Right lobe of liver (tissue), 6 donors: ENCODE measurements at regions not wholly inside any gene's neighbourhood (a gene's known extent, or its start where the extent isn't known, plus 50 kb on each side); places are given as distances from the start of the nearest gene placed in this dataset.

Source experiments
- ATAC-seq, 4 donors: fragments of 200-7000 bp; cut with Tn5 transposase; one replicate each; pipeline ENCODE4 v1.9.1; 2020; ENCODE audit warnings: mild to moderate bottlenecking in 4 of 4, moderate library complexity in 4 of 4
- DNase-seq, 3 donors: peaks; one replicate each; pipeline ENCODE4 v3.0.0-alpha.2; 2020
- H3K27ac ChIP-seq, 3 donors: fragments of 200-600 bp; one replicate each; pipeline ENCODE4 v1.8.0; 2022
- H3K27me3 ChIP-seq, 2 donors: fragments of 200-600 bp; one replicate each; pipeline ENCODE4 v1.8.0; 2022
- H3K36me3 ChIP-seq, 4 donors: fragments of 200-600 bp; sonication (generic) in 1 of 4; one replicate each; pipeline versions ENCODE4 v1.5.1 to v1.8.0; 2017 to 2022; ENCODE audit warnings: control low read depth in 1 of 4
- H3K4me1 ChIP-seq, 4 donors: fragments of 200-600 bp; sonication (generic) in 1 of 4; one replicate each; pipeline versions ENCODE4 v1.5.1 to v1.8.0; 2017 to 2022; ENCODE audit warnings: control low read depth in 1 of 4
- H3K4me3 ChIP-seq, 3 donors: fragments of 200-600 bp; one replicate each; pipeline ENCODE4 v1.8.0; 2022
- H3K9me3 ChIP-seq, 4 donors: fragments of 200-600 bp; sonication (generic) in 1 of 4; one replicate each; pipeline versions ENCODE4 v1.5.1 to v1.8.0; 2017 to 2022; ENCODE audit warnings: control low read depth in 1 of 4
- POLR2A ChIP-seq: fragments of 450-650 bp; IDR thresholded peaks from one replicate; pipeline ENCODE4 v1.6.1; 2017; ENCODE audit warnings: antibody characterized with exemption, mild to moderate bottlenecking
- WGBS: methylation state at CpG from one replicate; pipeline ENCODE4 v1.1.6; 2018; ENCODE audit warnings: low coverage, low lambda C conversion rate; ENCODE audit not compliant: insufficient coverage; ENCODE audit errors: missing lambda C conversion rate; 5-methylcytosine and 5-hydroxymethylcytosine counted together
- intact Hi-C, 2 donors: fragments of 100-400 bp; cut with DNase I; formaldehyde crosslinking; loops; one replicate each; pipeline versions ENCODE4 v1.11.2 to v1.14.1; 2022
- TF ChIP-seq, protein P1 (sequence below), 4 donors: fragments of 200-600 bp in 3 of 4; fragments of 450-650 bp in 1 of 4; IDR thresholded peaks; one replicate each; pipeline versions ENCODE4 v1.5.1 to v1.8.0; 2016 to 2022; ENCODE audit warnings: antibody characterized with exemption in 4 of 4, mild to moderate bottlenecking in 2 of 4
- donor health status: DM: no; HTN: yes; CAD: no.
- donor health status: DM: no; HTN: no; CAD: no.
- donor health status: DM: no; HTN: no; CAD: no.
- donor health status: DM: no; HTN: yes; CAD: no.
- donor health status: DM: no; HTN: yes; CAD: no.

DNA sequence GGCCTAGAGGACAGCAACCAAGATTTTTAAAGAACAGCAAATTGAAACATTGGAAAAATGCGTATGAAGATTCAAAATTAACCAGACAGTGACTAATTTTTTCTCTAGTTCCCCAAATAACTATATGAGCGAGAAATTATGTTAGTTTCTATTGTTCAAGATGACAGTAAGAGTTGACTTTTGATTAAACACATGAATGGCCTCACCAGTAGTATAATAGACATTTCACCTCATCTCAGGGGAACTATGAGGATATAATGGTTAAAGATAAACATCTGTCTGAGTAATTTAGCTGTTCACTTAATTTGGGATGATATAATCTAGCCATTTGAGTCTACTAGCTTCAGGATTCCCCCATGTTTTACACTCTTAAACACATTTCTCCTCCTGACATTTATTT lies 380.9 kb upstream of the NWD2 start:
- no peaks in the 10 kb centered on the region for H3K9me3 ChIP-seq
- DNase-seq = no peak
- intact Hi-C loops = no loop called here
- no peak for ATAC-seq
- no peaks in the 10 kb centered on the region for H3K4me1 ChIP-seq
- no peak overlapping the region for H3K4me3 ChIP-seq
- 26% methylated on average over 2 of the region's 2 CpGs for WGBS
- no peaks in the 10 kb centered on the region for H3K27me3 ChIP-seq
- TF ChIP-seq, protein P1, sequence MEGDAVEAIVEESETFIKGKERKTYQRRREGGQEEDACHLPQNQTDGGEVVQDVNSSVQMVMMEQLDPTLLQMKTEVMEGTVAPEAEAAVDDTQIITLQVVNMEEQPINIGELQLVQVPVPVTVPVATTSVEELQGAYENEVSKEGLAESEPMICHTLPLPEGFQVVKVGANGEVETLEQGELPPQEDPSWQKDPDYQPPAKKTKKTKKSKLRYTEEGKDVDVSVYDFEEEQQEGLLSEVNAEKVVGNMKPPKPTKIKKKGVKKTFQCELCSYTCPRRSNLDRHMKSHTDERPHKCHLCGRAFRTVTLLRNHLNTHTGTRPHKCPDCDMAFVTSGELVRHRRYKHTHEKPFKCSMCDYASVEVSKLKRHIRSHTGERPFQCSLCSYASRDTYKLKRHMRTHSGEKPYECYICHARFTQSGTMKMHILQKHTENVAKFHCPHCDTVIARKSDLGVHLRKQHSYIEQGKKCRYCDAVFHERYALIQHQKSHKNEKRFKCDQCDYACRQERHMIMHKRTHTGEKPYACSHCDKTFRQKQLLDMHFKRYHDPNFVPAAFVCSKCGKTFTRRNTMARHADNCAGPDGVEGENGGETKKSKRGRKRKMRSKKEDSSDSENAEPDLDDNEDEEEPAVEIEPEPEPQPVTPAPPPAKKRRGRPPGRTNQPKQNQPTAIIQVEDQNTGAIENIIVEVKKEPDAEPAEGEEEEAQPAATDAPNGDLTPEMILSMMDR (IDR thresholded peaks at IDR 0.05) = no peak
- TF ChIP-seq POLR2A = no peak
- H3K36me3 ChIP-seq = no peaks in the 10 kb centered on the region
- no peak overlapping the region for H3K27ac ChIP-seq

DNA sequence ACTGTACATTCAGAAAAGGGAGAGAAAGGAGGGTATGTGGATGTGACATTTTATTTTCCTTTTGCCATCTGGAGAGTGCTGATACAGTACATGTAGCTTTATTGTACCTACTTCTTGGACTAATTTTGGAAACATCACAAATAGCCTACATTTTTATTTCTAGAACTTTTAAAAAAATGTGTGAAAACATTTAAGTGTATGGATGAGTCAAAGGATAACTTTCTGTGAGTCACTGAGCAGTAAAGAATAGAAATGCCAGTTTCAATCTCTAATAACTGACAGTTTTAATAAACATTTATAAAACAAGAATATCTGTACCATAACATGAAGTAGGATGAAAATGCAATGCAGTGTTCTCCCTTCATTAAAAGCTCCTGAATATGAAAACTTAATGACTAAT lies 374.4 kb upstream of the NWD2 start:
- Histone ChIP-seq H3K4me3 (no peak overlapping the region), H3K4me1 (no peaks in the 10 kb centered on the region), H3K27ac (no peak overlapping the region), H3K9me3 (no peaks in the 10 kb centered on the region), H3K27me3 (no peaks in the 10 kb centered on the region), H3K36me3 (no peaks in the 10 kb centered on the region)
- TF ChIP-seq, protein P1 (IDR thresholded peaks at IDR 0.05) = no peak
- no peak for TF ChIP-seq POLR2A
- intact Hi-C loops = no loop called here
- DNase-seq = no peak
- no peak for ATAC-seq

DNA sequence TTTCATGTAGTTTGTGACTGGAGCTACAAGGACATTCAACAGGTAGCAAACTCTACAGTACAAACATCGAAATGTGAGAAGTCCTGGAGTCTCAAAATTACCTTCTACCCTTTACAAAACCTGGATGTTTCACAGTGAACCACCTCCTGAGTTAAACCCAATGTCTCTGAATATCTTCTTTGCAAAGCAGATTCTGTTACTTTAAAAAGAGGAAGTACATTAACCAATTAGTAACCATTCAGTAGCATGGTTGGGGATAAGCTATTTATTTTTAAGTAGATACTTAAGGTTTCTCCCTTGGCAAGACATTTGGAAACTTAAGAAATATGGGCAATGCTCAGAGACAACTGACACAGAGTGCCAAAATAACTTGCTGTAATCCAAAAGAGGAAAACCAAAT lies 371.9 kb upstream of the NWD2 start:
- TF ChIP-seq, protein P1 (IDR thresholded peaks at IDR 0.05) = no peak
- TF ChIP-seq POLR2A = no peak
- no peaks in the 10 kb centered on the region for H3K4me1 ChIP-seq
- 40% methylated on average over 1 of the region's 1 CpG for WGBS
- H3K36me3 ChIP-seq = no peaks in the 10 kb centered on the region
- intact Hi-C loops = no loop called here
- ATAC-seq (no peak), DNase-seq (no peak)
- no peak overlapping the region for H3K27ac ChIP-seq
- H3K4me3 ChIP-seq = no peak overlapping the region
- H3K27me3 ChIP-seq = no peaks in the 10 kb centered on the region
- H3K9me3 ChIP-seq = no peaks in the 10 kb centered on the region

DNA sequence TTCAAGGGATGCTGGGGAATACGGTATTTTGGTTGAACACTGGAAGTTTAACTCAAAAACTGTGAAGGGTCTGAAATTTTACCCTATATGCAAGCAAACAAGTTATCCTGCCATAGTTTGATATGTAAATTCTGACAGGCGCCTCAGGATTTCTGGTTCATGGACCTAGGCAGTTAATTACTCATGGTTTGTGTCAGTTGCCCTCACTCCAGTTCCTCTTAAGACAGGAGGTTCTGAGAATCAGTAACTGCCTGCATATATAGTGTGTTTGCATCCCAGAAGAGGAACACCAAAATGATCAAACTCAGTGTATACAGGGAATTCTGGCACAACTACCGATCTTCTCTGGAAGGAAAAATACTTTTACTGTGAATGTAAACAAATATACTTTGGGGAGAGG lies 360.4 kb upstream of the NWD2 start:
- Histone ChIP-seq H3K4me3 (no peak overlapping the region), H3K36me3 (no peaks in the 10 kb centered on the region), H3K9me3 (no peaks in the 10 kb centered on the region), H3K27ac (no peak overlapping the region), H3K4me1 (no peaks in the 10 kb centered on the region), H3K27me3 (no peaks in the 10 kb centered on the region)
- no peak for ATAC-seq
- intact Hi-C loops = no loop called here
- 51% methylated on average over 3 of the region's 3 CpGs for WGBS
- no peak for TF ChIP-seq POLR2A
- TF ChIP-seq, protein P1 (IDR thresholded peaks at IDR 0.05) = no peak
- DNase-seq = no peak

DNA sequence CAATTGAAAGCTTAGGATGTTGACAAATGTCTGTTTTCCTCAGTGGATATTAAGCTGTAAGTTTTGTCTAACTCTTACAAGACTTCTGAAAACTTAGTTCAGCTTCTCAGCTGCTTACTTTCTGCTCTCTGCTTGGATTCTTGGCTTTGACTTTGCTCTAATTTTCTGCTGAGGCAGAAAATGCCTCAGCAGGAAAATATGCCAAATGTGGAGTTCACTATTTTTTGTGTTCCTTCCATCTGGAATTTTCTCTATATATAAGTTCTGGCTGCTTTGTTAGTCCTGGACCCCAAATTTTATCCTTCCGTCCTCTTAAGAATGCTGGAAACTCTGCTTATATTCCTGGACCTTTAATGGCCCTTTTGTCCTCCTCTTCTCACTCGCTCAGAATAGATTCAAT lies 352.6 kb upstream of the NWD2 start:
- WGBS = 26% methylated on average over 2 of the region's 2 CpGs
- Histone ChIP-seq H3K36me3 (no peaks in the 10 kb centered on the region), H3K4me3 (no peak overlapping the region), H3K27ac (no peak overlapping the region), H3K9me3 (no peaks in the 10 kb centered on the region), H3K27me3 (no peaks in the 10 kb centered on the region), H3K4me1 (no peaks in the 10 kb centered on the region)
- TF ChIP-seq, protein P1 (IDR thresholded peaks at IDR 0.05) = no peak
- no peak for TF ChIP-seq POLR2A
- intact Hi-C loops = no loop called here
- DNase-seq = no peak
- ATAC-seq = no peak
